ENCODE measurements at regions not wholly inside any gene's neighbourhood (a gene's known extent, or its start where the extent isn't known, plus 50 kb on each side); places are given as distances from the start of the nearest gene placed in this dataset.

GRCh38 chr12:85476756-85477155 is 196.7 kb downstream of the ALX1 start:
- TF ChIP-seq, protein P1, sequence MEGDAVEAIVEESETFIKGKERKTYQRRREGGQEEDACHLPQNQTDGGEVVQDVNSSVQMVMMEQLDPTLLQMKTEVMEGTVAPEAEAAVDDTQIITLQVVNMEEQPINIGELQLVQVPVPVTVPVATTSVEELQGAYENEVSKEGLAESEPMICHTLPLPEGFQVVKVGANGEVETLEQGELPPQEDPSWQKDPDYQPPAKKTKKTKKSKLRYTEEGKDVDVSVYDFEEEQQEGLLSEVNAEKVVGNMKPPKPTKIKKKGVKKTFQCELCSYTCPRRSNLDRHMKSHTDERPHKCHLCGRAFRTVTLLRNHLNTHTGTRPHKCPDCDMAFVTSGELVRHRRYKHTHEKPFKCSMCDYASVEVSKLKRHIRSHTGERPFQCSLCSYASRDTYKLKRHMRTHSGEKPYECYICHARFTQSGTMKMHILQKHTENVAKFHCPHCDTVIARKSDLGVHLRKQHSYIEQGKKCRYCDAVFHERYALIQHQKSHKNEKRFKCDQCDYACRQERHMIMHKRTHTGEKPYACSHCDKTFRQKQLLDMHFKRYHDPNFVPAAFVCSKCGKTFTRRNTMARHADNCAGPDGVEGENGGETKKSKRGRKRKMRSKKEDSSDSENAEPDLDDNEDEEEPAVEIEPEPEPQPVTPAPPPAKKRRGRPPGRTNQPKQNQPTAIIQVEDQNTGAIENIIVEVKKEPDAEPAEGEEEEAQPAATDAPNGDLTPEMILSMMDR (conservative IDR thresholded peaks at IDR 0.05), result no peak
- no peak for TF ChIP-seq EZH2 (IDR thresholded peaks at IDR 0.05; ENCODE audit: low read depth)

Measured in PC-9 (cell line).